HG03460 (cell line): ENCODE measurements at regions not wholly inside any gene's neighbourhood (a gene's known extent, or its start where the extent isn't known, plus 50 kb on each side); places are given as distances from the start of the nearest gene placed in this dataset.
"Not testable (repeated sequence)": the region's sequence is repeated elsewhere in the genome, so short reads cannot be mapped to it uniquely, and the experiment has no call there.

ENCODE experiments used
- ATAC-seq: cut with Tn5 transposase; IDR thresholded peaks from one replicate; pipeline ENCODE4 v1.9.1; 2021; ENCODE audit not compliant: unreplicated experiment

DNA sequence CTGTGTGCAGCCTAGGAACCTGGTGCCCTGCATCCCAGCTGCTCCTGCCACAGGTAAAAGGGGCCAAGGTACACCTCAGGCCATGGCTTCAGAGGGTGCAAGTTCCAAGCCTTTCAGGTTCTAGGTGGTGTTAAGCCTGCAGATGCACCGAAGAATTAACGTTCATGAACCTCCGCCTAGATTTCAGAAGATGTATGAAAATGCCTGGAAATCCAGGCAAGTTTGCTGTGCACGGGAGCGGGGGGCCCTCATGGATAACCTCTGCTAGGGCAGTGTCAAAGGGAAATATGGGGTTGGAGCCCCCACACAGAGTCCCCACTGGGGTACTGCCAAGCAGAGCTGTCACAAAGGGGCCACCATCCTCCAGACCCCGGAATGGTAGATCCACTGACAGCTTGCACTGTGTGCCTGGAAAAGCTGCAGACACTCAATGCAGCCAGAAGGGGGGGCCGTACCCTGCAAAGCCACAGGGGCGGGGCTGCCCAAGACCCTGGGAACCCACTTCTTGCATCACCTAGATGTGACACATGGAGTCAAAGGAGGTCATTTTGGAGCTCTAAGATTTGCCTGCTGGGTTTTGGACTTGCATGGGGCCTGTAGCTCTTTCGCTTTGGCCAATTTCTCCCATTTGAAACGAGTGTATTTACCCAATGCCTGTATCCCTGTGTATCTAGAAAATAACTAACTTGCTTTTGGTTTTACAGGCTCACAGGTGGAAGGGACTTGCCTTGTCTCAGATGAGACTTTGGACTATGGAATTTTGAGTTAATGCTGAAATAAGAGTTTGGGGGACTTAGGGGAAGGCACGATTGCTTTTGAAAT is 145.2 kb upstream of the C1QTNF3 start:
- ATAC-seq: not testable (repeated sequence)

DNA sequence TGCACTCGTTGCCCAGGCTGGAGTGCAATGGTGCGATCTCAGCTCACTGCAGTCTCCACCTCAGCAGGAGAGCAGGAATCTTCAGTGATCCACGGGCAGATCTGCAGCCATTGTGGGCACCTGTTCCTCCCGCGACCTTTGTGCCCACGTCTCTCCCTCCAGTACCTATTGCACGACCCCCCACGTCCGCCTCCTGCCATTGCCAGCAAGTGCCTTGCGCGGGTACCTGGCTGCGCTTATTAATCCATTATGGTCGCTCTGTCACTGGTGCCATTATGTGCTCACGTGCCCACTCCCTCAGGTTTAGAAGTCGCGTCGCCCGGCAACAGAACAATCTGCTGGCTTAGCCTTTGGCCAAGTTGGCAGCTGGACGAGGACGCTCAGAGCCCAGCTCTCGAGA is 146.2 kb upstream of the C1QTNF3 start:
- not testable (repeated sequence) for ATAC-seq

DNA sequence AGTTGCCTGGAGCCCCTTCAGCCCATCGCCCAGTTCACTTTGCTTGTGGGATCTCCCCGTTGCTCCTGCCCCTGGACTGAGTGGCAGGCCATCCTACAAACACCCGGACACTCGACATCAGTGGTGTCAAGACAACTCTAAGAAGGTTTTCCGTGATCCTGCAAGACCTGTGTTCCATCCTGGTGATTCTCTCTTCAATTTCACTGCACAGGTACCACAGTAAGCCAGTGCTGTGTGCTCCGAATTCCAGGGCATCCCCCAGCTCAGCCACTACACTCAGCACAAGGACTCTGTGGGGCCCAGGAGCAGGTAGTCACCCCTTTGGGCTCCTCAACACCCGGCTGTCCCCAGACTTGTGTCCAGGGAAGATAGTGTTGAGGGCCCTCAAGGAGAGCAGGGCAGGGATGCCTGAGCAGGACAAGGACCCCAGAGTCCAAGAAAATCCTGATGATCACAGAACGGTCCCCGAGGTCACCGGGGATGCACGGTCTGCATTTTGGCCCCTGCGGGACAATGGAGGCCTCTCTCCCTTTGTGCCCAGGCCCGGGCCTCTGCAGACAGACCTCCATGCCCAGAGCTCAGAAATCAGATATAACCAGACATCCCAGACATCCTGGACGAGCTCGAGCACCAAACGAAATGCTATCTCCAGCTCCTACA is 146.9 kb upstream of the C1QTNF3 start:
- ATAC-seq: not testable (repeated sequence)

DNA sequence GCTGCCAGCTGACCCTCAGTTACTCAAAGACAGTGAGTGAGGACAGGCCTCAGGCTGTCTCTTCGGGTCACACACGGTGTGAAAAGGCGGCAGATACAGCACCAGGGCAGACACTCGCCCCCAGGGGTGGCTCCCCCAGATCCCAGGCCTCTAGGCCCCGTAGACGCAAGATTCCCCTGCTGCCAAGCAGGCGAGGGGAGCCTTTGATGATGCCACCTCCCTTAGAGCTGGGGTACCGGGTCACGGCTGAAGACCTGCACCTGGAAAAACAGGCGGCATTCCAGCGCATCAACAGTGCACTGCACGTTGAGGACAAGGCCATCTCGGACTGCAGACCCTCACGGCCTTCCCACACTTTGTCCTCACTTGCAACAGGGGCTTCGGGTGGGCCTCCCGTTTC is 147.5 kb upstream of the C1QTNF3 start:
- not testable (repeated sequence) for ATAC-seq

DNA sequence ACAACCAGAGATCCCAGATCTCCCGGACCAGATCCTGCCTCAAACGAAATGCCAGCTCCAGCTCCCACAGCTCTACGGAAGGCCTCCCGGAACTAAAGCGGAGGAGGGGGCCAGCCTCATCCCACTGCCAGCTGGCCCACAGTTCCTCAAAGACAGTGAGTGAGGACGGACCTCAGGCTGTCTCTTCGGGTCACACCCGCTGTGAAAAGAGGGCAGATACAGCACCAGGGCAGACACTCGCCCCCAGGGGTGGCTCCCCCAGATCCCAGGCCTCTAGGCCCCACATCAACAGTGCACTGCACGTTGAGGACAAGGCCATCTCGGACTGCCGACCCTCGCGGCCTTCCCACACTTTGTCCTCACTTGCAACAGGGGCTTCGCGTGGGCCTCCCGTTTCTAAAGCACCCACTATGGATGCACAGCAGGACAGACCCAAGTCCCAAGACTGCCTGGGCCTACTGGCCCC is 148.3 kb upstream of the C1QTNF3 start:
- ATAC-seq: not testable (repeated sequence)

DNA sequence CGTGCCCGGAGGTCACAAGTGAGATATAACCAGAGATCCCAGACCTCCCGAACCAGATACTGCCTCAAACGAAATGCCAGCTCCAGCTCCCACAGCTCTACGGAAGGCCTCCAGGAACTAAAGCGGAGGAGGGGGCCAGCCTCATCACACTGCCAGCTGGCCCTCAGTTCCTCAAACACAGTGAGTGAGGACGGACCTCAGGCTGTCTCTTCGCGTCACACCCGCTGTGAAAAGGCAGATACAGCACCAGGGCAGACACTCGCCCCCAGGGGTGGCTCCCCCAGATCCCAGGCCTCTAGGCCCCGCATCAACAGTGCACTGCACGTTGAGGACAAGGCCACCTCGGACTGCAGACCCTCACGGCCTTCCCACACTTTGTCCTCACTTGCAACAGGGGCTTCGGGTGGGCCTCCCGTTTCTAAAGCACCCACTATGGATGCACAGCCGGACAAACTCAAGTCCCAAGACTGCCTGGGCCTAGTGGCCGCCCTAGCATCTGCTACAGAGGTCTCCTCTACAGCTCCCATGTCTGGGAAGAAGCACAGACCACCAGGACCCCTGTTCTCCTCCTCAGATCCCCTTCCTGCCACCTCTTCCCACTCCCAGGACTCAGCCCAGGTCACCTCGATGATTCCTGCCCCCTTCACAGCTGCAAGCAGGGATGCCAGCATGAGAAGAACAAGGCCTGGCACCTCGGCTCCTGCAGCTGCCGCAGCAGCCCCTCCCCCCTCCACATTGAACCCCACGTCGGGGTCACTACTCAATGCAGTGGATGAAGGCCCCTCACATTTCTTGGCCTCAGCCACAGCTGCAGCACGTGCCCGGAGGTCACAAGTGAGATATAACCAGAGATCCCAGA is 149.3 kb upstream of the C1QTNF3 start:
- ATAC-seq: not testable (repeated sequence)

DNA sequence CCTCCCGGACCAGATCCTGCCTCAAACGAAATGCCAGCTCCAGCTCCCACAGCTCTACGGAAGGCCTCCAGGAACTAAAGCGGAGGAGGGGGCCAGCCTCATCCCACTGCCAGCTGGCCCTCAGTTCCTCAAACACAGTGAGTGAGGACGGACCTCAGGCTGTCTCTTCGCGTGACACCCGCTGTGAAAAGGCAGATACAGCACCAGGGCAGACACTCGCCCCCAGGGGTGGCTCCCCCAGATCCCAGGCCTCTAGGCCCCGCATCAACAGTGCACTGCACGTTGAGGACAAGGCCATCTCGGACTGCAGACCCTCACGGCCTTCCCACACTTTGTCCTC is 149.9 kb upstream of the C1QTNF3 start:
- not testable (repeated sequence) for ATAC-seq

DNA sequence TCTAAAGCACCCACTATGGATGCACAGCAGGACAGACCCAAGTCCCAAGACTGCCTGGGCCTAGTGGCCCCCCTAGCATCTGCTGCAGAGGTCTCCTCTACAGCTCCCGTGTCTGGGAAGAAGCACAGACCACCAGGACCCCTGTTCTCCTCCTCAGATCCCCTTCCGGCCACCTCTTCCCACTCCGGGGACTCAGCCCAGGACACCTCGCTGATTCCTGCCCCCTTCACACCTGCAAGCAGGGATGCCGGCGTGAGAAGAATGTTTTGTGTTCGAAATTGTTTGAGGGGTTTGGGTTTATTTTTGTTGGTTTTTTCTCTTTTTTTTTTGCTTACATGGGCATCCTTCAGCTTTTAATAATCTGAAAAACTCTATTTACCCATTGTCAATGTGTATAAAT is 150.3 kb upstream of the C1QTNF3 start:
- not testable (repeated sequence) for ATAC-seq

DNA sequence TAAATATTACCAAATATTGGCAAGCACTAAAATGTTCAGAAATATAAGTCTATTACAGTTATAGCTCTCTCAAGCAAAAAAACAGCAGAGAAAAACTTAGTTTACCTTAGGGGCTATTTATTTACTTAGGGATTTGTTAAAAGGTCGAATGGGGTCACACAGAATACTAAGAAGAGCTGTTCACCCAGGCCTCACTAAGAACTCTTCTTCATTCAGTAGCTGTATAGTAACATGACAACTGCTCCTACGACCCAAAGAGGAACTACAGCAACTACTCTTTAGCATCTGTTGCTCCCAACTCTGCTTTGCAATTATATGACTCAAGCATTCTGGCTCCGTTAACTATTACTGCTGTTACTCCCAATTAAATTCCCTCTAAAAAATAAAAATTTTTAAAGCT is 150.8 kb upstream of the C1QTNF3 start:
- ATAC-seq: not testable (repeated sequence)

DNA sequence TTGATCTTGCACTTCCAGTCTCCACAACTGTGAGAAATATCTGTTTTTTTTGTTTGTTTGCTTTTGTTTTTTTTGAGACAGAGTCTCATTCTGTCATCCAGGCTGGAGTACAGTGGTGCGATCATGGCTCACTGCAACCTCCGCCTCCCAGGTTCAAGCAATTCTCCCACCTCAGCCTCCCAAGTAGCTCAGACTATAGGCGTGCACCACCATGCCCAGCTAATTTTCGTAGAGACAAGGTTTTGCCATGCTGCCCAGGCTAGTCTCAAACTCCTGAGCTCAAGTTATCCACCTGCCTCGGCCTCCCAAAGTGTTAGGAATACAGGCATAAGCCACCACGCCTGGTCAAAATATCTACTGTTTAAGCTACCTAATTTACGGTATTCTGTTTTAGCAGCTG is 153.1 kb upstream of the C1QTNF3 start:
- not testable (repeated sequence) for ATAC-seq

DNA sequence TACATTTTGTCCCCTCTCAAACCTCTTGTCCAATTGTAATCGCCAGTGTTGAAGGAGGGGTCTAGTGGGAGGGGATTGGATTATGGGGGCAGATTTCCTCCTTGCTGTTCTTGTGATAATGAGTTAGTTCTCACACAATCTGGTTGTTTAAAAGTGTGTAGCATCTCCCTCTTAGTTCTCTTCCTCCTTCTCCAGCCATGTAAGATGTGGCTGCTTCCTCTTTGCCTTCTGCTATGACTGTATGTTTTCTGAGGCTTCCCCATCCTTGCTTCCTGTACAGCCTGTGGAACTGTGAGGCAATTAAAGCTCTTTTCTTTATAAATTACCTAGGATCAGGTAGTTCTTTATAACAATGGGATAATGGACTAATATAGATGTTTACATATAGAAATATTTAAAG is 162.3 kb upstream of the C1QTNF3 start:
- ATAC-seq: not testable (repeated sequence)

DNA sequence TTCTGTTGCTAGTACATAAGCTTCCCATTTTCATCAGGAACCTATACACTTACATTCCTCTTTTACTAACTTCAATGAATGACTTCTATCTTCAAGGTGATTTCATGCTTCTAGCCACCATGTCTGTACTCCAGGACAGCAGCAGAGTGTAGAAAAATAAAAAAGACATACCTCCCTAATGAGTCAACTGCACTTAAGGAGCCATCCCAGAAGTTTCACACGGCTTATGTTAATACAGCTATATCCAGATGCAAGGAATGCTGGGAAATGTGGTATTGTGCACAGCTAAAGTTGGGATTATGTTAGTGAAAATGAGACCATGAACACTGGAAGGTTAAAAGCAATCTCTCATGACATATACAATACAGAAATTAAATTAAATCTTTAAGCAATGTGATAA is 174.4 kb upstream of the C1QTNF3 start:
- not testable (repeated sequence) for ATAC-seq

DNA sequence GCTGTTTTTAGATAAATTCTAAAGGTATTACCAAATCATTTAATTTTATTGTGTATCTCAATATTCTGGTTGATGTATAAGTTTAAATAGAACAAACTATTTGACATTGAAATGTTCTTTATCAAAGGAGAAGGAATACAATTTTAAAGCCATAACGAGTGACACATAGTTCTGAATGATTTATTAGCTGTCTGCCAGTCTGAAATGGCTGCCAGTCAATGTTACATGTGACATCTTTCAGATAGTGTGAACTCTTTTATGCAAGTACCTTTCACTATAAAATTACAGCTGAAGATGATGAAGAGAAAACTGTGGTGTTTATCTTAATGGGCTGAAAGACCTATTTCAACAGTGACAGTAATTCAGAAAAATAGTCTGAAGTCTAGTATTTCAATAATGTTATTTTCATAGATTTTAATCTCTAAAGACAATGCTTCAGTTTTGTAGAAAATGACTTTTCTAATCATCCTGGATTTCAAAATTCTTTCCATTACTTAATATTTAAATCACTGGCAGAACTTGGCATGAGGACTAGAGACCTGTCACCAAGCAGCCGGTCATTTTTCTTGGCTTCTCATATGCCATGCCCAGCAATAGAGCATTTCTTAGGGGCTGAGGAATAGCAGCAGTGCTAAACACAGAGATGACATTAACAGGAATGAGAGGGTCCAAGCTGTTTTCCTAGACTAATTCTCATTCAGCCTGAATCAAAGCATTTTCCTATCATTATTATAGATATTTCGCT is 178.5 kb upstream of the C1QTNF3 start:
- not testable (repeated sequence) for ATAC-seq

DNA sequence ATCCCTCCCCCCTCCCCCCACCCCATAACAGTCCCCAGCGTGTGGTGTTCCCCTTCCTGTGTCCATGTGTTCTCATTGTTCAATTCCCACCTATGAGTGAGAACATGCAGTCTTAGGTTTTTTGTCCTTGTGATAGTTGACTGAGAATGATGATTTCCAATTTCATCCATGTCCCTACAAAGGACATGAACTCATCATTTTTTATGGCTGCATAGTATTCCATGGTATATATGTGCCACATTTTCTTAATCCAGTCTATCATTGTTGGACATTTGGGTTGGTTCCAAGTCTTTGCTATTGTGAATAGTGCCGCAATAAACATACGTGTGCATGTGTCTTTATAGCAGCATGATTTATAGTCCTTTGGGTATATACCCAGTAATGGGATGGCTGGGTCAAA is 180.1 kb upstream of the C1QTNF3 start:
- ATAC-seq: not testable (repeated sequence)

DNA sequence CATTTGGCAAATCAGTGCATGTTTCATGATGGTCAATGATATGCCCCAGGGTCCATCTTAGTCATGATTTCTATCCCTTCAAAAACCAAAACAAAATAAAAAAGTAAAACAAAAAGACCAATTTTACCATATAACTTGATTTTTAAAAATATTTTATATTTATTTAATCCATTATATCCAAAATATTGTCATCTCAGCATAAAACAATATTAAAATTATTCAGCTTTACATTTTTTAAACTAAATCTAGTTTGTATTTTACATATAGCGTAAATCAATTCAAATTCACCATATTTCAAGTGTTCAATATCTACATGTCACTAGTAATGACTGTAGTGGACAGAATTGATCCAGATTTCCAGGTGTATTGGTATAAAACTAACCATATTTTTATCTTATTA is 187.4 kb upstream of the C1QTNF3 start:
- ATAC-seq: not testable (repeated sequence)

DNA sequence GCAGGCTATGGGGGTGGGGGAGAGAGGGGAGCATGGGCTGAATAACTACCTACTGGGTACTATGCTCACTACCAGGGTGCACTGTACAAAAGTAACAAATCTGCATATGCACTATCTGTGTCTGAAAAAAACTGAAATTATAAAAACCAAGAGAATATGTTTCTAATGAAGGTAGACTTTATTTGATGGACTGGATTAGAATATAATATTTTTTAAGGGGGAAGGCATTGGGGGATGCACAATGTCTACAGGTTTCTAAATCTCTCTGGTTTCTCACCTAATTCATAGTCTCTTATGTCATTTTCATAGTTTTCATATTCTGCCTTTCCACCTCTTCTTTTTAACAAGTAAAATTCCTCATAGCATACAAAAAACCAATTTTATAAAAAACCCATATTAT is 200.8 kb upstream of the C1QTNF3 start:
- not testable (repeated sequence) for ATAC-seq

DNA sequence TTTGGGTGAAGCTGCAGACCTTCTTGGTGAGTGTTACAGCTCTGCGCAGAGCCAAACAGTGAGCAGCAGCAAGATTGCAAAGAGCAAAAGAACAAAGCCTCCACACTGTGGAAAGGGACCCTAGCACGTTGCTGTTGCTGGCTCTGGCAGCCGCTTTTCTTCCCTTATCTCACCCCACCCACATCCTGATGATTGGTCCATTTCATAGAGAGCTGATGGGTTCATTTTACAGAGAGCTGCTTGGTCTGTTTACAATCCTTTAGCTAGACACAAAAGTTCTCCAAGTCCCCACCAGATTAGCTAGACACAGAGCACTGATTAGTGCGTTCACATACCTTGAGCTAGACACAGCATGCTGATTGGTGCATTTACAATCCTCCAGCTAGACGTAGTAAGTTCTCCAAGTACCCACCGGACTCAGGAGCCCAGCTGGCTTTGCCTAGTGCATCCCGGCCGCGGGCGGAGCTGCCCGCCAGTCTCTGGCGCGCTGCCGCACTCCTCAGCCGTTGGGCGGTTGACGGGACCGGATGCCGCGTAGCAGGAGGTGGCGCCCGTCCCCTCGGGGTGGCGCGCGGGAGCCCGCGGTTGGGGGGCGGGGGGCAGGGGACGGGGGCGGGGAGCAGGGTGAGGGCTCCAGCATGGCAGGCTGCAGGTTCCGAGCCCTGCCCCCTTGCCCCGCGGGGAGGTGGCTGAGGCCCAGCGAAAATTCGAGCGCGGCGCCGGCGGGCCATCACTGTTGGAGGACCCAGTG is 201.4 kb upstream of the C1QTNF3 start:
- ATAC-seq: not testable (repeated sequence)

DNA sequence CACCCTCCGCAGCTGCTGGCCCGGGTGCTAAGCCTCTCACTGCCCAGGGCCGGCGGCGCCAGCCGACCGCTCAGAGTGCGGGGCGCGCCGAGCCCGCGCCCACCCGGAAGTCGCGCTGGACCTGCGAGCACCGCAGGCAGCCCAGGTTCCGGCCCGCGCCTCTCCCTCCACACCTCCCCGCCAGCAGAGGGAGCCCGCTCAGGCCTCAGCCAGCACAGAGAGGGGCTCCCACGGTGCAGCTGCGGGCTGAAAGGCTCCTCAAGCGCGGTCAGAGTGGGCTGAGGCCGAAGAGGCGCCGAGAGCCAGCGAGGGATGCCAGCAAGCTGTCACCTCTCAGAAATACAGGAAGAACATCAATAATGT is 202.0 kb upstream of the C1QTNF3 start:
- not testable (repeated sequence) for ATAC-seq

DNA sequence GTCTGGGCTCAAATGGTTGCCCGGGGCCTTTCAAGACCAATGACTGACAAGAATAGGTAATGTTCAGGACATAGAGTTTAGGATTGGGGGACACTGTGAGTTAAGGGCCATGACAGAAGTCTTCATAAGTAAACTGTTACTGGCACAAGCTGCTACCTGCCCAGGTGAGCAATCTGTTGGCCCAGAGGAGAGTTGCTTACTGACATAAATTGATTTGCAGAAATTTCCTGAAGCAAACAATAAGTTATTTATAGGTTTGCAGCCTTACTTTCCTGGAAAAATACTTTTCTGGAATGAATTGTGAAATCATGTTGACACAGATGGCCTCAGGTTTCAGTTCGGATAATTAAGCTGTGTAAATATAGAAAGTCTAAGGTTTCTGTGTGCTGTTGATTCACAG is 202.8 kb upstream of the C1QTNF3 start:
- not testable (repeated sequence) for ATAC-seq

DNA sequence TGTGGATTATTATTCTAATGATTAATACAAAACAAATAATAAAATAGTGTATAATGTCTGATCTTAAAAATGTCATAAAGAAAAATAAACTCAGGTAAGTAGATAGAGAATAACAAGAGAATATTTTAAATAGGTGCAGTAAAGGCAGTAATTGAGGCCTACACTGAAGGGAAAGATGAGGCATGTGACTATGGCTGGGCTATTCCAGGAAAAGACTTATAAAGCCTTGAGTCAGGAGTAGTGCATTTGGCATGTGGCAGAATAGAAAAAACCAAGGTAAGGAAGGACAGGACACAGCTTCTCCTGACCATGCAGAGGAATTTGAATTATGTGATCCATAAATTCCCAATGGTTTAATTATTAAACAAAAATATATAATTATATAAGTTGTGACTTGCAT is 215.6 kb upstream of the C1QTNF3 start:
- ATAC-seq: not testable (repeated sequence)
